GM12865 (cell line): ENCODE measurements at regions not wholly inside any gene's neighbourhood (a gene's known extent, or its start where the extent isn't known, plus 50 kb on each side); places are given as distances from the start of the nearest gene placed in this dataset.

Source experiments
- DNase-seq: peaks from one replicate; pipeline ENCODE4 v3.0.0; 2010; ENCODE audit warnings: low read depth
- H3K4me3 ChIP-seq: 2 replicates; pipeline ENCODE4 v1.5.1; 2011; ENCODE audit warnings: mild to moderate bottlenecking, low read depth, low read length, control low read depth
- TF ChIP-seq, protein P1 (sequence below): IDR thresholded peaks from 2 replicates; pipeline ENCODE4 v1.5.1; 2011; ENCODE audit warnings: low read length, control low read depth, low read depth, inconsistent platforms; ENCODE audit not compliant: insufficient read depth; ENCODE audit errors: missing control alignments

DNA sequence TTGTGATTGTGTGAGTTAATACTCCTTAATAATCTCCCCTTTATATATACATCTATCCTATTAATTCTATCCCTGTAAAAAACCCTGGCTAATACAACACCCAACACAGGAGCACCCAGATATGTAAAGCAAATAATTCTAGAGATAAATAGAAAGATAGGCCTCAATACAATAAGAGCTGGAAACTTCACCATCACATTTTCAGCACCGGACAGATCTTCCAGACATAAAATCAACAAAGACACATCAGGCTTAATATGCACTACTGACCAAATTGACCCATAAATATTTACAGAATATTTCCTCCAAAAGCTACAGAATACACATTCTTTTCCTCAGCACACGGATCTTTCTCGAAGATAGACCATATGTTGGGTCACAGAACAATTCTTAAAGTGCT, 71.0 kb upstream of the ST8SIA4 start:
- H3K4me3 ChIP-seq, result no peak overlapping the region
- no peak for DNase-seq
- TF ChIP-seq, protein P1, sequence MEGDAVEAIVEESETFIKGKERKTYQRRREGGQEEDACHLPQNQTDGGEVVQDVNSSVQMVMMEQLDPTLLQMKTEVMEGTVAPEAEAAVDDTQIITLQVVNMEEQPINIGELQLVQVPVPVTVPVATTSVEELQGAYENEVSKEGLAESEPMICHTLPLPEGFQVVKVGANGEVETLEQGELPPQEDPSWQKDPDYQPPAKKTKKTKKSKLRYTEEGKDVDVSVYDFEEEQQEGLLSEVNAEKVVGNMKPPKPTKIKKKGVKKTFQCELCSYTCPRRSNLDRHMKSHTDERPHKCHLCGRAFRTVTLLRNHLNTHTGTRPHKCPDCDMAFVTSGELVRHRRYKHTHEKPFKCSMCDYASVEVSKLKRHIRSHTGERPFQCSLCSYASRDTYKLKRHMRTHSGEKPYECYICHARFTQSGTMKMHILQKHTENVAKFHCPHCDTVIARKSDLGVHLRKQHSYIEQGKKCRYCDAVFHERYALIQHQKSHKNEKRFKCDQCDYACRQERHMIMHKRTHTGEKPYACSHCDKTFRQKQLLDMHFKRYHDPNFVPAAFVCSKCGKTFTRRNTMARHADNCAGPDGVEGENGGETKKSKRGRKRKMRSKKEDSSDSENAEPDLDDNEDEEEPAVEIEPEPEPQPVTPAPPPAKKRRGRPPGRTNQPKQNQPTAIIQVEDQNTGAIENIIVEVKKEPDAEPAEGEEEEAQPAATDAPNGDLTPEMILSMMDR, result no peak

DNA sequence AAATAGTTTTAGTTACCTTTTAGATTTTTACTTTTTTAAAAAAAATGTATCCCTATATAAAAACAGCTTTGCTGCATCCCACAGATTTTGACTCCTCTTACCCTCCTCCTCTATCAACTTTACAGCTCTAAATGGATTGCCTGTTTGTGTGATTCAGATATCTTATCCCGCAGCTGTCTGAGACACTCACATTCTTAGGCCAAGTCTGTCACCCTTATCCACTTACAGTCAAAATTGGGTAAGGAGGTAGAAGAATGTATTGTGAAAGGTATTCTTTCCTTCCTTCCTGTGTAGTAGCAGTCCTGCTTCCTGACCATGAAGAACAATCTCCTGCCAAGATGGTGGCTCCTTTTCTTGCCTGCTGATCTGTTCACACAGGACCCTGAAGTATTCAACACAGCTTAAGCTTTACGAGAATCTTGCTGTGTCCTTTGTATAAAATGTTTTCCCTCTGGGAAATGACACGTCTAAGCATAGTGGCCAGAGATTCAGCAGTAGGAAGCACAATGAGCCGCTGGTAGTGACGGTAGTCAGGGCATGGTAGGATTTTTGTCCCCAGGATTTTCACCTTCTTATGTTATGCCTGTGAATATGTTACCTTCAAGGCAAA, 67.7 kb upstream of the ST8SIA4 start:
- no peak overlapping the region for H3K4me3 ChIP-seq
- TF ChIP-seq, protein P1, result no peak
- DNase-seq, result no peak

DNA sequence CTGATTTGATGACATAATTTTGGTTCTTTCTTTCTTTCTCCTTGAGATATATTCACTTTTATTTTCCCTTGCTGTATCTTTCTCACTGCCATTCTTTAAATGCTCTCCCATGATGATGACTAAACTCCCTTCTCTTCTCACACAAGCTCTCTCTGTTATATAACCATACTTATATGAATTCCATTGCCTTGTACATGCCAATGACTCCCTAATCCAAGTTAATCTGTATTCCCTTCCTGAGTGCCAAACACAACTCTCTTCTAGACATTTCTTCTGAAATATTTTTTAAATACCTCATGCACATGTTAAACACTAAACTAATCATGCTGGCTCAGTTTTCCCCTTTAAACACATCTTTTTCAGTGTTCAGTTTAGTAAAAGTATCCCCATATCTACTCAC, 62.2 kb upstream of the ST8SIA4 start:
- no peak for DNase-seq
- no peak overlapping the region for H3K4me3 ChIP-seq
- TF ChIP-seq, protein P1, result no peak
